Upper lobe of left lung (tissue), 6 donors: ENCODE measurements at regions not wholly inside any gene's neighbourhood (a gene's known extent, or its start where the extent isn't known, plus 50 kb on each side); places are given as distances from the start of the nearest gene placed in this dataset.
A peak's percentile ranks its signal among the peaks of the same experiment; 100 is the strongest.
"Not testable (repeated sequence)": the region's sequence is repeated elsewhere in the genome, so short reads cannot be mapped to it uniquely, and the experiment has no call there.

ENCODE experiments used
- ATAC-seq, 2 donors: fragments of 200-7000 bp; cut with Tn5 transposase; one replicate each; pipeline ENCODE4 v1.9.1; 2022; ENCODE audit warnings: mild to moderate bottlenecking in 2 of 2, moderate library complexity in 2 of 2; ENCODE audit not compliant: low FRiP score in 2 of 2
- DNase-seq, 2 donors: peaks; one replicate each; pipeline ENCODE4 v3.0.0-alpha.2; 2019 to 2020
- H3K27ac ChIP-seq, 4 donors: fragments of 200-600 bp; sonication (generic); one replicate each; pipeline ENCODE4 v1.5.1; 2016 to 2019
- H3K27me3 ChIP-seq, 4 donors: fragments of 200-600 bp; sonication (generic); one replicate each; pipeline ENCODE4 v1.5.1; 2017 to 2019
- H3K36me3 ChIP-seq, 4 donors: fragments of 200-600 bp; sonication (generic); one replicate each; pipeline ENCODE4 v1.5.1; 2016 to 2019
- H3K4me1 ChIP-seq, 4 donors: fragments of 200-600 bp; sonication (generic); one replicate each; pipeline ENCODE4 v1.5.1; 2018 to 2019
- H3K4me3 ChIP-seq, 4 donors: fragments of 200-600 bp; sonication (generic); one replicate each; pipeline ENCODE4 v1.5.1; 2017 to 2019; ENCODE audit warnings: mild to moderate bottlenecking in 2 of 4, moderate library complexity in 1 of 4
- H3K9me3 ChIP-seq, 4 donors: fragments of 200-600 bp; sonication (generic); one replicate each; pipeline ENCODE4 v1.5.1; 2018 to 2019
- EP300 ChIP-seq, 4 donors: sonication (generic); formaldehyde crosslinking; IDR thresholded peaks; one replicate each; pipeline ENCODE4 v1.5.1; 2017; ENCODE audit warnings: antibody characterized with exemption in 4 of 4, control low read depth in 2 of 4
- POLR2A ChIP-seq, 4 donors: fragments of 450-650 bp; IDR thresholded peaks; one replicate each; pipeline ENCODE4 v1.5.1; 2016 to 2017; ENCODE audit warnings: antibody characterized with exemption in 4 of 4, mild to moderate bottlenecking in 2 of 4
- POLR2AphosphoS5 ChIP-seq, 2 donors: sonication (generic); formaldehyde crosslinking; IDR thresholded peaks; one replicate each; pipeline ENCODE4 v1.5.1; 2017; ENCODE audit warnings: antibody characterized with exemption in 2 of 2
- WGBS, 2 donors: methylation state at CpG; one replicate each; pipeline ENCODE4 v1.1.5; 2017 to 2018; 5-methylcytosine and 5-hydroxymethylcytosine counted together
- TF ChIP-seq, protein P1 (sequence below), 6 experiments: fragments of 450-650 bp in 4 of 6; fragments of 200-600 bp in 2 of 6; sonication (generic) in 2 of 6; IDR thresholded peaks; one replicate each; pipeline ENCODE4 v1.5.1; 2016 to 2019; ENCODE audit warnings: antibody characterized with exemption in 6 of 6
- donor health status: DM: no; HTN: no; CAD: no; lungs with moderate emphysema.
- donor health status: DM: no; HTN: yes; CAD: no; lungs with severe emphysema.

DNA sequence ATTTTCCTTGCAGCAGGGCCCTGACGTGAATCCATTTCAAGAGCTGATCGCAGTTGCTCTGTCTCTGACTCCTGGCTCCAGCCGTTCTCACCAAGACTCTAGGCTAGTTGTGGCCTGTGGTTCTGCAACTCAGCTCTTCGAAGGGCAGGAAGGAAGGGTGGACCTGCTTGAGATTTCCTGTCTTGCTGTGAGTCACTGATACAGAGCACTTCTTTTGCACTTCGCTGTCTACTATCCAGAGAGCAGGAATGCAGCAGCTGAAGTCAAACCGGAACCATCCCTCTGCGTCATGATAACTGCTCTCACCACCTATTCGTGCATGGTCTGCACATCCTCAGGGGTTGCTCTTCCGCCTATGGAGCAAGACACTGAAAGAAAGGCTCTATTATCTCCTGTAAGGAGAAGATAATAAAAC lies 59.7 kb downstream of the RAP2B start:
- H3K4me3 ChIP-seq, result peak overlapping the region in 1 of 4 donors; percentile 5
- peak in 1 of 2 donors; percentile 78 for DNase-seq
- H3K4me1 ChIP-seq, result peaks cover 12 to 25% (median 21%) of the 10 kb centered on the region in 4 donors
- ATAC-seq, result peak; percentile 92 to 98
- H3K36me3 ChIP-seq, result no peaks in the 10 kb centered on the region
- TF ChIP-seq POLR2A (IDR thresholded peaks at IDR 0.05) (peak in 1 of 4 donors; percentile 57), EP300 (IDR thresholded peaks at IDR 0.05) (peak in 2 of 4 donors; percentile 51 to 91), POLR2AphosphoS5 (IDR thresholded peaks at IDR 0.05) (peak; percentile 83 to 86)
- TF ChIP-seq, protein P1, sequence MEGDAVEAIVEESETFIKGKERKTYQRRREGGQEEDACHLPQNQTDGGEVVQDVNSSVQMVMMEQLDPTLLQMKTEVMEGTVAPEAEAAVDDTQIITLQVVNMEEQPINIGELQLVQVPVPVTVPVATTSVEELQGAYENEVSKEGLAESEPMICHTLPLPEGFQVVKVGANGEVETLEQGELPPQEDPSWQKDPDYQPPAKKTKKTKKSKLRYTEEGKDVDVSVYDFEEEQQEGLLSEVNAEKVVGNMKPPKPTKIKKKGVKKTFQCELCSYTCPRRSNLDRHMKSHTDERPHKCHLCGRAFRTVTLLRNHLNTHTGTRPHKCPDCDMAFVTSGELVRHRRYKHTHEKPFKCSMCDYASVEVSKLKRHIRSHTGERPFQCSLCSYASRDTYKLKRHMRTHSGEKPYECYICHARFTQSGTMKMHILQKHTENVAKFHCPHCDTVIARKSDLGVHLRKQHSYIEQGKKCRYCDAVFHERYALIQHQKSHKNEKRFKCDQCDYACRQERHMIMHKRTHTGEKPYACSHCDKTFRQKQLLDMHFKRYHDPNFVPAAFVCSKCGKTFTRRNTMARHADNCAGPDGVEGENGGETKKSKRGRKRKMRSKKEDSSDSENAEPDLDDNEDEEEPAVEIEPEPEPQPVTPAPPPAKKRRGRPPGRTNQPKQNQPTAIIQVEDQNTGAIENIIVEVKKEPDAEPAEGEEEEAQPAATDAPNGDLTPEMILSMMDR (IDR thresholded peaks at IDR 0.05), result no peak
- peak overlapping the region; percentile 69 to 85 (median 77) for H3K27ac ChIP-seq
- WGBS, 2 donors, result 33 to 46% methylated on average over 8 to 9 of the region's 9 CpGs
- no peaks in the 10 kb centered on the region for H3K27me3 ChIP-seq
- H3K9me3 ChIP-seq, result no peaks in the 10 kb centered on the region

DNA sequence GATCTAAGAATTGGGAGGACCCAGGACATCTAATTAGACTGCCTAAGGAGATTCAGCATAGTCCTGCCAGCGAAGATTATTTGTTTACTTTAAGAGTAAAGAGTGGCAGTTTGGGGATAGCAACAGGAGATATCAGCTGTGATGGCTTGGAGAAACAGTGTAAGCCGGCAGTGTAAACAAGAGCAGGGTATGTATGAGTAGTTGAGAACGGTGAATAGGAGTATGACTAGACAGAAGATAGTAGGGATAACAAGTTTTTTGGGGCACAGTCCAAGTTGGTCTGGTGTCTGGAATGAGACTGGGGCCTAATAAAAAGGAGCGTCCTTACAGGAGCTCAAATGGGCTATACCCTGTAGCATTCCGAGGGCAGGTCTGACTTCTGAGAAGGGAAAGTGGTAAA lies 64.9 kb downstream of the RAP2B start:
- DNase-seq, H3K4me1 ChIP-seq, H3K27me3 ChIP-seq, ATAC-seq, H3K9me3 ChIP-seq, H3K27ac ChIP-seq, H3K4me3 ChIP-seq, H3K36me3 ChIP-seq: not testable (repeated sequence)
- 85 to 91% methylated on average over 5 of the region's 5 CpGs for WGBS, 2 donors

DNA sequence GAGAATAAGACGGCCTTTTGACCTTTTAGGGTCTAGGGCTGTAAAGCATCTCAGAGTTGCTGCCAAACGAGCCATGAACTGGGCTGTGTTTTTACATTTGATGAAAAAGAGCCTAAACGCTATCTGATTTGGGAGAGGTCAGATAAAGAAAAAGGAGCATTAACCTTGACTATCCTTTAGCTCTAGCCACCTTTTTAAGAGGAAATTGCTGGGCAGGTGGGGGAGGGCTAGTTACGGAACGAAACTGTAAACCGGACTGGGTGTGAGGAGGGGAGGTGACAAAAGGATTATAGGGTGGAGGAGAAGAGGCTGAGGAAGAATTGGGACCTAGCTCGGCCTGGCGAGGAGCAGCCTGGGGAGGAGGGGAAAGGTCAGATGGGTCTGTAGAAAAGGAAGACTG lies 68.4 kb downstream of the RAP2B start:
- DNase-seq, H3K27me3 ChIP-seq, ATAC-seq, H3K4me3 ChIP-seq, H3K4me1 ChIP-seq, H3K27ac ChIP-seq, H3K36me3 ChIP-seq, H3K9me3 ChIP-seq: not testable (repeated sequence)
- 88 to 94% methylated on average over 8 of the region's 8 CpGs for WGBS, 2 donors

DNA sequence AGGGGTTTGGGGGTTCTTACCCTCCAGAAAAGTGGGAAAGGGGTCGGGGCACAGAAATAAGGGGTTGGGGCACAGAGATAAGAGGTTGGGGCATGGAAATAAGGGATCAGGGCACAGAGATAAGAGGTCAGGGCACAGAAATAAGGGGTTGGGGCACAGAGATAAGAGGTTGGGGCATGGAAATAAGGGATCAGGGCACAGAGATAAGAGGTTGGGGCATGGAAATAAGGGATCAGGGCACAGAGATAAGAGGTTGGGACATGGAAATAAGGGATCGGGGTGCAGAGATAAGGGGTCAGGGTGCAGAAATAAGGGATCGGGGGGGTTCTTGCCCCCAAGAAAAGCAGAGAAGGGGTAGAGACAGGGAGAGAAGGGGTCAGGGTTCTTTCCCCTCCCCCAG lies 69.2 kb downstream of the RAP2B start:
- not testable (repeated sequence) for H3K4me3 ChIP-seq, ATAC-seq, H3K4me1 ChIP-seq, H3K36me3 ChIP-seq, DNase-seq, H3K27ac ChIP-seq, H3K9me3 ChIP-seq, H3K27me3 ChIP-seq
- 86 to 95% methylated on average over 3 of the region's 3 CpGs for WGBS, 2 donors

DNA sequence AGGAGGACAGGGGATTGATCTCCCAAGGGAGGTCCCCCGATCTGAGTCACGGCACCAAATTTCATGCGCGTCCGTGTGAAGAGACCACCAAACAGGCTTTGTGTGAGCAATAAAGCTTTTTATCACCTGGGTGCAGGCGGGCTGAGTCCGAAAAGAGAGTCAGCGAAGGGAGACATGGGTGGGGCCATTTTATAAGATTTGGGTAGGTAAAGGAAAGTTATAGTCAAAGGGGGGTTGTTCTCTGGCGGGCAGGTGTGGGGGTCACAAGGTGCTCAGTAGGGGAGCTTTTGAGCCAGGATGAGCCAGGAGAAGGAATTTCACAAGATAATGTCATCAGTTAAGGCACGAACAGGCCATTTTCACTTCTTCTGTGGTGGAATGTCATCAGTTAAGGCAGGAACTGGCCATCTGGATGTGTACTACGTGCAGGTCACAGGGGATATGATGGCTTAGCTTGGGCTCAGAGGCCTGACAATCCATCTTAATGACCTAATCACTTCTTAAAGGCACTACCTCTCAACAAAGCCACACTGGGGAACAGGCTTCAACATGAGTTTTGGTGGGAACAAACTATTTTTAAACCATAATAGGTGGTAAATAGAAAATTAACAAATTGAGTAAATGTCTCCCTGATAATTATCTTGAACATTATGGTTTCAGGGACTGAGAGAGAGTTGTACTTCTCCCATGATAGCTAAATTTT lies 70.2 kb downstream of the RAP2B start:
- not testable (repeated sequence) for H3K4me1 ChIP-seq, H3K36me3 ChIP-seq, H3K27me3 ChIP-seq, H3K27ac ChIP-seq, H3K9me3 ChIP-seq, H3K4me3 ChIP-seq, DNase-seq, ATAC-seq
- WGBS, 2 donors, result 88 to 90% methylated on average over 11 of the region's 11 CpGs

DNA sequence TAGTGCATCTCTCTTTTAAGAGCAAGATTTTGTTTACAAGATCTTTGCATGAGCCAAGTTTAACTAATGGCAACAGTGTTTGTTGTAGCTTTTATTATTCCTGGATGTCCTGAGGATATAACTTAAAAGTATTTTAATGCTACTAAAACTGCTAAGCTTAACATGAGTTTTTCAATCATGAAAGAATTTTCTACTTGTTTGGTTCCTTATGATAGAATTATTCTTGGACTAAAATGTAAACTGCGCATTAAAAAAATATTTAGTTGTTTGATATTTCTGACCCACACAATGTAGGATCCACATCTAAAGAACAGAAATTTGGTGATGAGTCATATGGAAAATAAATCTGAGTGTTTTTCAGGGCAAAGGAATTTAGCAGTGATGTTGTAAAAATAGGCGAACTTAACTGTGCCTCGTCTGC lies 70.8 kb downstream of the RAP2B start:
- no peaks in the 10 kb centered on the region for H3K36me3 ChIP-seq
- H3K9me3 ChIP-seq, result no peaks in the 10 kb centered on the region
- H3K4me1 ChIP-seq, result peaks cover 0 to 3% (median 0%) of the 10 kb centered on the region in 4 donors
- H3K27me3 ChIP-seq, result no peaks in the 10 kb centered on the region
- ATAC-seq (peak in 1 of 2 donors; percentile 58), DNase-seq (no peak)
- TF ChIP-seq, protein P1 (IDR thresholded peaks at IDR 0.05), result no peak
- TF ChIP-seq POLR2AphosphoS5 (IDR thresholded peaks at IDR 0.05) (no peak), EP300 (IDR thresholded peaks at IDR 0.05) (no peak)
- no peak overlapping the region for H3K27ac ChIP-seq
- WGBS, 2 donors, result 79 to 81% methylated on average over 3 of the region's 3 CpGs
- H3K4me3 ChIP-seq, result no peak overlapping the region

DNA sequence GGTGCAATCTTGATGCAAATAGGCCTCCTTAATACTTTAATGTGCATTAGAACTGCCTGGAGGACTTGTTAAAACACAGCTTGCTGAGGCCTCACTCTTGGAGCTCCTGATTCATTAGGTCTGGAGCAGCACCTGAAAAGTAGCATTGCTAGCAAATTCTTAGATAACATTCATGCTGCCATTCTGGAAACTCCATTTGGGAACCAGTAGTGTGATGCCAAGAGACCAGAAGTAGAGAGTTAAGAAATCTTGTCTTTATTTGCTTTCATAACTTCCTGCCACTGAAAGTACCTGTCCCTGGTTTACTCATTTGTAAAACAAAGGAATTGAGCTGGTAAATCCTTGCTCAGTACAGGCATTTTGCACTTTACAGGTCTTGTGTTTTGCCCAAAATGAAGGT lies 72.0 kb downstream of the RAP2B start:
- H3K27me3 ChIP-seq, result no peaks in the 10 kb centered on the region
- H3K9me3 ChIP-seq, result no peaks in the 10 kb centered on the region
- ATAC-seq (no peak), DNase-seq (no peak)
- H3K36me3 ChIP-seq, result no peaks in the 10 kb centered on the region
- H3K27ac ChIP-seq, result no peak overlapping the region
- H3K4me1 ChIP-seq, result peaks cover 0 to 3% (median 0%) of the 10 kb centered on the region in 4 donors
- TF ChIP-seq POLR2A (IDR thresholded peaks at IDR 0.05) (no peak), POLR2AphosphoS5 (IDR thresholded peaks at IDR 0.05) (no peak), EP300 (IDR thresholded peaks at IDR 0.05) (no peak)
- TF ChIP-seq, protein P1 (IDR thresholded peaks at IDR 0.05), result no peak
- no peak overlapping the region for H3K4me3 ChIP-seq
